ENCODE measurements at regions not wholly inside any gene's neighbourhood (a gene's known extent, or its start where the extent isn't known, plus 50 kb on each side); places are given as distances from the start of the nearest gene placed in this dataset.
"Not testable (repeated sequence)": the region's sequence is repeated elsewhere in the genome, so short reads cannot be mapped to it uniquely, and the experiment has no call there.

GRCh38 chrX:27136325-27136724 lies 326.8 kb downstream of the PPP4R3C start:
- DNase-seq, result no peak

GRCh38 chrX:27132862-27133261 lies 330.3 kb downstream of the PPP4R3C start:
- no peak for DNase-seq

GRCh38 chrX:27087176-27087575 lies 376.0 kb downstream of the PPP4R3C start:
- DNase-seq, result not testable (repeated sequence)

GRCh38 chrX:27086237-27086636 lies 376.9 kb downstream of the PPP4R3C start:
- no peak for DNase-seq

GRCh38 chrX:27085346-27085745 lies 377.8 kb downstream of the PPP4R3C start:
- no peak for DNase-seq

GRCh38 chrX:27078371-27078770 lies 384.8 kb downstream of the PPP4R3C start:
- no peak for DNase-seq

GRCh38 chrX:27057883-27058282 lies 405.3 kb downstream of the PPP4R3C start:
- DNase-seq, result no peak

GRCh38 chrX:27039332-27039731 lies 423.8 kb downstream of the PPP4R3C start:
- no peak for DNase-seq

GRCh38 chrX:27008486-27008885 lies 454.7 kb downstream of the PPP4R3C start:
- no peak for DNase-seq

- DNase-seq, result no peak
Measured at GRCh38 chrX:26999634-27000033, 463.5 kb downstream of the PPP4R3C start.

GRCh38 chrX:26958261-26958660 lies 504.9 kb downstream of the PPP4R3C start:
- no peak for DNase-seq

GRCh38 chrX:26954029-26954428 lies 509.1 kb downstream of the PPP4R3C start:
- no peak for DNase-seq

GRCh38 chrX:26952213-26952612 lies 510.9 kb downstream of the PPP4R3C start:
- DNase-seq, result no peak

GRCh38 chrX:26927419-26927818 lies 535.7 kb downstream of the PPP4R3C start:
- DNase-seq, result no peak

- DNase-seq, result no peak
Measured at GRCh38 chrX:26925088-26925487, 538.1 kb downstream of the PPP4R3C start.

- no peak for DNase-seq
Measured at GRCh38 chrX:26922278-26922677, 540.9 kb downstream of the PPP4R3C start.

- DNase-seq, result peak in 1 of 2 experiments; percentile 1
Measured at GRCh38 chrX:26918631-26919030, 544.5 kb downstream of the PPP4R3C start.

GRCh38 chrX:26916991-26917390 lies 546.1 kb downstream of the PPP4R3C start:
- no peak for DNase-seq

GRCh38 chrX:26915064-26915463 lies 548.1 kb downstream of the PPP4R3C start:
- no peak for DNase-seq

GRCh38 chrX:26914232-26914631 lies 548.9 kb downstream of the PPP4R3C start:
- DNase-seq, result no peak

GRCh38 chrX:26911785-26912184 lies 551.4 kb downstream of the PPP4R3C start:
- DNase-seq, result not testable (repeated sequence)

GRCh38 chrX:26909728-26910127 lies 553.4 kb downstream of the PPP4R3C start:
- DNase-seq, result no peak

- no peak for DNase-seq
Measured at GRCh38 chrX:26908218-26908617, 554.9 kb downstream of the PPP4R3C start.

- DNase-seq, result no peak
Measured at GRCh38 chrX:26889574-26889973, 573.6 kb downstream of the PPP4R3C start.

GRCh38 chrX:26873736-26874135 lies 589.4 kb downstream of the PPP4R3C start:
- DNase-seq, result no peak

- DNase-seq, result no peak
Measured at GRCh38 chrX:26871967-26872366, 591.2 kb downstream of the PPP4R3C start.
